Activated effector memory CD4-positive, alpha-beta T cell treated with Interleukin-2 at 50 U/mL for 16 hours (primary cell): ENCODE measurements at regions not wholly inside any gene's neighbourhood (a gene's known extent, or its start where the extent isn't known, plus 50 kb on each side); places are given as distances from the start of the nearest gene placed in this dataset.
"Not testable (repeated sequence)": the region's sequence is repeated elsewhere in the genome, so short reads cannot be mapped to it uniquely, and the experiment has no call there.

Experiments
- DNase-seq: peaks from one replicate; pipeline ENCODE4 v3.0.0-alpha.2; 2020

DNA sequence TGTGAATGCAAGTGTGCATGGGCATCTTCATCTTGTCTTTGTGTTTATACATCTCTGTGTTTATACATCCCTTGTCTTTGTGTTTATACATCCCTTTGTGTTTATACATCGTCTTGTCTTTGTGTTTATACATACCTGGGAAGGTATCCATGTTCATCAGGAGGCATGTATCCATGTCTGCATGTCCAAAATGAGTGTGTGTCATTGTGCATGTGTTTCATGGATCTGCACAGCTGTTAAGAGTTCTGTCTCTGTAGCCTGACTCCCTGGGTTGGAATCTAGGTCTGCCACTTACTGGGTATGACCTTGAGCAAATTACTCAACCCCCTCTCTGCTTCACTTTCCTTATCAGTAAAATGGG is 50.1 kb upstream of the SIRPA start:
- no peak for DNase-seq

DNA sequence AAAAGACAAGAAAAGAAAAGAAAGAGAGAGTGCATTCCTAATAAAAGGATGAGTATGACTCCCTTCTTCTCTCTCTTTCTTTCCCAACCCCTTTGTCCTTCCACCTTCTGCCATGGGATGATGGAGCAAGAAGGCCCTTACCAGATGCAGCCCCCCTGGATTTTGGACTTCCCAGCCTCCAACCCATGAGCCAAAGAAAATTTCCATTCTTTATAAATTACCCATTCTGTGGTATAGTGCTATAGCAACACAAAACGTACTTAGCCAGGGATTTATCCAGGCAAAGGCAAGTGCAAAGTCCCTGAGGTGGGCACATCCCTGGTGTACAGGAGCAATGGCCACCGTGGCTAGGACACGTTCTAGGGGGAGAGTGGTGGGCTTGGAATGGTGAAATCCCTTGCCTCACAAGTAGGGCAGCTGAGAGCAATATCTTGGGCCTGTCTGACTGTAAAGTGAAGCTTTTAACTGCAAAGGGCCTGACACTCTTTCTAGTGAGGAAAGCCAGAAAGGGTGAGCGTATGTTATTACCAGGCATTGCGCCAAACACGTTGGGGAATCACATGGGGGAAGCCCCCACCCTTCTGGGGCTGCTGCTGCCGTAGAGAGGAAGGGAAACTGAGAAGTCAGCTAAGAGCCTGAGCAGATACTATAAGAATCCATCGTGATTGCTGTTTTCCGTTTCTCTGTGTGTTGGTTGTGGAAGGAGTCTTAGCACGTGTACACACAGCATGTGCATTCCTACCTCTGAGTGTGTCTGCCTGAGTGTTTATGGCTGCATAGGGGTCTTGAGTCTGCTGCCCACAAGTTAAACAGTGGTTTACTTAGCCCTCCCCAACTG is 50.7 kb upstream of the SIRPA start:
- DNase-seq = no peak

DNA sequence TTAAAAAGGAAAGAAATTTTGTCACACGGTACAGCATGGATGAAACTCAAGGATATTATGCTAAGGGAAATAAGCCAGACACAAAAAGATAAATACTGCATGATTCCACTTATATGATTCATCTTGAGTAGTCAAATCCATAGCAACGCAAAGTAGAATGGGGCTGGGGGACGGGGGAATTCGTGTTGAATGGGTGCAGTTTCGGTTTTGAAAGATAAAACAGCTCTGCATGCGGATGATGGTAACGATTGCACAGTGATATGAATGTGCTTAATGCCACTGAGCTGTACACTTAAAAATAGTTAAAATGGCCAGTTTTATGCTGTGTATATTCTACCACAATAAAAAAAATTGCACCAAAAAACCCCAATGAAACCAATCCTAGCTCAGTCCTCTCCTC is 52.9 kb upstream of the SIRPA start:
- no peak for DNase-seq

GRCh38 chr20:1841554-1842140 is 53.6 kb upstream of the SIRPA start:
- no peak for DNase-seq

GRCh38 chr20:1840817-1841553 is 54.2 kb upstream of the SIRPA start:
- no peak for DNase-seq

DNA sequence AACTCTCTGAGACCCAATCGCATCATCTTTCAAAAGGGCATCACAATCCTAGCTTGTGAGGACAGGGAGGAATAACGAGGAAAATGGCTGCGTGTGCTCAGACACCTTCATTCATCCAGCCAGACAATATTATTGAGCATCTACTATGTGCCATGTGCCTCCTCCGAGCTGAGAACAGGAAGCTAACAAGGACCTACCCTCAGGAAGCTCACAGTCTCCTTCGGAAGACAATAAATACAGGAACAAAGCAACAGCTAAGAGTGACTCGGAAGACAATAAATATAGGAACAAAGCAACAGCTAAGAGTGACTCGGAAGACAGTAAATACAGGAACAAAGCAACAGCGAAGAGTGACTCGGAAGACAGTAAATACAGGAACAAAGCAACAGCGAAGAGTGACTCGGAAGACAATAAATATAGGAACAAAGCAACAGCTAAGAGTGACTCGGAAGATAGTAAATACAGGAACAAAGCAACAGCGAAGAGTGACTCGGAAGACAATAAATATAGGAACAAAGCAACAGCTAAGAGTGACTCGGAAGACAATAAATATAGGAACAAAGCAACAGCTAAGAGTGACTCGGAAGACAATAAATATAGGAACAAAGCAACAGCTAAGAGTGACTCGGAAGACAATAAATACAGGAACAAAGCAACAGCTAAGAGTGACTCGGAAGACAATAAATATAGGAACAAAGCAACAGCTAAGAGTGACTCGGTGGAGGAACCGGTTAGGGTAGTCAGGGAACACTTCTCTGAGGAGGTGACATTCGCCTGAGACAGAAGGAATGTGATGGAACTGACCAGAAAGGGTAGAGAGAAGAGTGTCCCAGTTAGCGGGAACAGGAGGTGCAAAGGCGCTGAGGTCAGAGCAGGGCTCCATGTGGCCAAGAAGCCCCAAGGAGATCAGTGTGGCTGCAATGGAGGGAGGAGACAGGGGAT is 55.6 kb upstream of the SIRPA start:
- DNase-seq = not testable (repeated sequence)

DNA sequence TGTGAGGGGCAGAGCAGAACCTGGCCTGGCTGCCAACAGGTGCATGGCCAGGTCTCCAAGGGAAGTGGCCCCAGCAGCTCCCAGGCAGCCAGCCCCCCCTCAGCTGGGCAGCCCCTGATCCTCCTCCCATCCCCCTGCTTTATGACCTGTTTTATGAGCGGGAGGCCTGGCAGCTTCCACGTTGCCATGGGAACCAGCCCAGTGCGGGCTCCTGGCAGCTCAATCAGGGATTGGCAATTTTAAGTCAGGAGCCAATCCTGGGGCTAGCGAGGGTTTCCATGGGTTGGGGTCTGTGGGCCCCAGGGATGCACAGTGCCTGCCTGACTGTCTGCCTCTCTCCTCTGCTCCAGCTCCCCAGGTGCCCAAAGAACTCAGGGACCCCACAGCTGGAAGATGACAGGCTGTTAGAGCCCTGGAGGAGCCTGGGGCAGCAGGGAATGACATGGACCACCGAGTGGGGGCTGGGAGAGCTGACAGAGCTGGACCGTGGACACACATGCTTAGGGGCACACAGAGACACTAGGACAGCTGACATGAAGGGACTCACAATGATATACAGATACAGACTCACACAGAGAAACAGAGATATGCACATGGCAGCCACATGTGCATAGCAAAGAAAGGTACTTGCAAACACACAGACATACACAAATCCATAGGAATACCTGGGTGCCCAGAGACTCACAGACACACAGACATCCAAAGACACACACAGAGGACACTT is 56.5 kb upstream of the SIRPA start:
- DNase-seq = no peak

GRCh38 chr20:1835186-1836035 is 59.8 kb upstream of the SIRPA start:
- no peak for DNase-seq

- DNase-seq = no peak
These were observed 61.2 kb upstream of the SIRPA start for GRCh38 chr20:1833728-1834726.

- DNase-seq = no peak
These were observed 62.0 kb upstream of the SIRPA start for GRCh38 chr20:1833216-1833615.

DNA sequence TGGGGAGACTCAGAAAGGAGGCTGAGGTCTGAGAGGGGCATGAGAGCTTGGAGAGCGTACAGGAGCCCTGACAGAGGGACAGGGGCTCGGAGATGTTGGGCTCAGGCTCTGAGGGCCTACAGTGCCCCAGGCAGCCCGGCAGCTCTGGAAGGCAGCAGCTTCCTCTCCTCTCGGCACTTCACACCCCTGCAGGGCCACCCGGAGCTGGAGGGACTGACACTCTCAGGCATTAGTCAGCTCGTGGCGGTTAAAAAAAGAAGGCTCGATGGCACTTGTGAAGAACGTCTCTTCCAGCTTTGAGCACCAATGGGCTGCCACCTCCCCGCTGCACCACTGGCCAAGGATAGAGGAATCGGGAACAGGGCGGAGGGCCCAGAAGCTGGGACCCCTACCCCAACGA is 62.6 kb upstream of the SIRPA start:
- no peak for DNase-seq

GRCh38 chr20:1831606-1832005 is 63.6 kb upstream of the SIRPA start:
- DNase-seq = no peak

DNA sequence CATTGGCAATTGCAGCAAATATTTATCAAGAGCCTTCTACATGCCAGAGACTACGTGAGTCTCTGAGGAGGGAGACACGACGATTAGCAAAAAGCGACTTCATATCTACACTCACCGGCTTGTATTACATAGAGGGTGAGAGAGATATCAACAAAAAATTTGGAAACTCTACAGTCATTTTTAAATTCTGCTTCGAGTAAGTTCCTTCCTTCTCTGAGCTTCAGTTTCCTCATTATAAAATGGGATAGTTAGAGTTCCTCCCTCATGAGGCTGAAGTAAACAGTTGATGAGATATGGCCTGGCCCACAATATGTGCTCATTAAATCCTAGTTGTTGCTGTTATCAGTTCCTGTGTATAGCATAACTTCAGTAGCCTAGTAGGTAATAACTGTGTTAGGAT is 64.1 kb upstream of the SIRPA start:
- no peak for DNase-seq

DNA sequence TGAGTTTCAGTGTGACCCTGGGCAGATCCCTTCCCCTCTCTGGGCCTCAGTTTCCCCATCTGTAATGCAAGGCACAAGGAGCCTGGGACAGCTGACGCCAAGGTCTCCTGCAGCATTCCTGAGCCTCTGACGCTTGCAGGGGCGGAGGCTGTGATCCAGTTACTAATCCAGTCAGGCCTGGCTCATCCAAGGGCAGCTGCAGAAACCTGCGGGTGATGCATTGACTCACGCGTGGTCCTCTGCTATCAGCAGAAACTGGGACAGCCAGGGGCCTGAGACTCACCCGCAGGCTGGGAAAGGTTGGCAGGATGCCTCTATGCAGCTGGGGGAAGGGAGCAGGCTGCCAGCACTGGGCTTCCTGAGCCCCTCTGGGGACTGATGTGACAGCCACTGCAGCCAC is 65.0 kb upstream of the SIRPA start:
- no peak for DNase-seq

- no peak for DNase-seq
These were observed 65.7 kb upstream of the SIRPA start for GRCh38 chr20:1829531-1829930.

DNA sequence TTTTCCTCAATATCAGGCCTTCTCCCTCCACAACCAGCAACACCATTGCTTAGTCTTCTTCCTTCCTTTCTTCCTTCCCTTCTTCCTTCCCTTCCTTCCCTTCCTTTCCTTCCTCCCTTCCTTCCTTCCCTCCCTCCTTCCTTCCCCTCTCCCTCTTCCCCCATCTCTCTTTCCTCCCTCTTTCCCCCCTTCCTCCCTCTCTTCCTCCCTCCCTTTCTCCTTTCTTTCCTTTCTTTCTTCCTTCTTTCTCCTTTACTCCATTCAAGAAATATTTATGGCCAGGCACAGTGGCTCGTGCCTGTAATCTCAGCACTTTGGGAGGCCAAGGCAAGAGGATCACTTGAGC is 66.4 kb upstream of the SIRPA start:
- no peak for DNase-seq

DNA sequence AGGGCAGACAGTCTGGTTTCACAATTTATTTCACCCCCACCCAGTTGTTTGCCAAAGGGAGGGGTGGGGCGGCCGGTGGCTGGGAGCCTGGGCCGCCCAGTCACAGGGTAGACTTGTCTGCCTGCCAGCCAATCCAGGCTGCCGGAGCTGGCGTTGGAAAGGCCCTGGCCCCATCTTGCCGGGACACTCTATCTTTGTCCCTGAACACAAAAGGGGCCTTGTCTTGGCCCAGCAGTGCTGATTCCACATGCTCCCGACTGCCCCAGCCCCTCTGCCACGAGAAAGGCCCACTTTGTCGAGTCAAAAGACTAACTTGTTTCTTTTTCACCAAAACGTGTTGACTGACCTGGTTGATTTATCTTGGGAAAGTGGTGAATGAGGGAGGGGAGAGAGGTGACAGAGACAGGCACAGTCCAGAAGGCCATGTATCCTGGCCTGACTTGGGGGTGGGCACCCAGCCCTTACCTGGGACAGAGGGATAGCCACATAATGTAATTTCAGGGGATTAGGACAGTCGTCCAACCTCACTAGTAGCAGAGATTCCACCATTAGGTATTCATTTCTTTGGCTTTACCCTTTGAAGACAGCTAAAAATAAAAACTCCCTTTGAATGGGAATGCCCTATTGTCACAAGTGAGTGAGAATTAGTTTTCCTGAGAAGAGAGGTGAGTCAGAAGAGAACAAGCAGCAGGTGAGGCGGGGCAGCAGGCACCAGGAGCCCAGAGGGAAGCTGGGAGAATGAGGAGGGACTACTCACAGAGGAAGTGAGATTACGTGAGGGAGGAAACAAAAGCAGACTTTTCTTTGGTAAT is 67.0 kb upstream of the SIRPA start:
- DNase-seq = no peak

DNA sequence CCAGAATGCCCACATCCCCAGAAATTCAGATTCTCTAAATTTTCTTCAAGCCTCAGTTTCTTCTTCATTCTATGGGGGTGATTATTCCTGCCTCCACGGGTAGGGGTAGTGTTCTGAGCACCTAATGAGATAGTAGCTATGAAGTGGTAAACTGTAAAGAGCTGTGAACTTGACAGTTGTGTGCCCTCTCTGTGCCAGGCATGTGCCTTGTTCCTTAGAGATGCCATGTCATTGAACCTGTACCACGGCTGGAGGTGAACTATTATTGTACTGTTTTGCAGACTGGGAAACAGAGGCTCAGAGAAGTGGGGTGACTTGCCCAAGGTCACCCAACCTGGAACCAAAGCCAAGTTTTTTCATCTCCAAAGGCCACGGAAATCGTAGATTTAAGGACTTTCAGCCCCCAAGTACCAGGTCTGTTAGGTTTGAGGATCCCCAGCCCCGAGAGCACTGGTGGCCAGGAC is 67.7 kb upstream of the SIRPA start:
- DNase-seq = no peak

DNA sequence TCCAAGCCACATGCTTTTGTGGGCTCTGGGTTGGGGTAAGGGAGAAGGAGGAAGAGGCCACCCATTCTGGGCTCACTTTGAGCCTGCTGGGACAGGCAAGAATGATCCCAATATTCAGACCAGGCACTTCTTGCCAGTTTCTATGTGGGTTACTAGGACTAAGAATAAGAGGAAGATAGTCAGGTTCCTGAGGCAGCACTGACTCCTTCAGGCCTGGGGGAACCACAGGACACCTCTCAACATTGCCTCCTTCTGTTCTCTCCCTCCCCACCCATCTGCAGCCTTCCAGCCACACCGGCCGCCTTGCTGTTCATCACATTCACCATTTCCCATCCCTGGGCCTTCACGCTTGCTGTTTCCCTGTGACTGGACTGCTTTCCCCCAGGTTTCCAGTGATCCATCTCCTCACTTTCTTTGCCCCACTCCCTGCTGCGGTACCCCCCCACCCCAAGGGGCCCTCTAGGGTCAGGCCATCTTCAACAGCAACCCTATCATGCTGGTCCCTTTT is 69.2 kb upstream of the SIRPA start:
- no peak for DNase-seq
